Gastroesophageal sphincter (tissue), 4 donors: ENCODE measurements at regions not wholly inside any gene's neighbourhood (a gene's known extent, or its start where the extent isn't known, plus 50 kb on each side); places are given as distances from the start of the nearest gene placed in this dataset.

Experiments
- ATAC-seq: fragments of 150-250 bp; one replicate; pipeline ENCODE4 v1.9.1; 2016; ENCODE audit warnings: mild to moderate bottlenecking, moderate library complexity
- H3K27ac ChIP-seq, 4 donors: fragments of 200-600 bp; sonication (generic) in 3 of 4; 1 replicate in 3 of 4; 2 replicates in 1 of 4; pipeline ENCODE4 v1.5.1; 2016 to 2019
- H3K27me3 ChIP-seq: fragments of 200-600 bp; sonication (generic); one replicate; pipeline ENCODE4 v1.5.1; 2019
- H3K36me3 ChIP-seq, 2 donors: fragments of 200-600 bp; sonication (generic); one replicate each; pipeline ENCODE4 v1.5.1; 2019; ENCODE audit warnings: control low read depth in 1 of 2
- H3K4me1 ChIP-seq, 3 donors: fragments of 200-600 bp; sonication (generic); 1 replicate in 2 of 3; 2 replicates in 1 of 3; pipeline ENCODE4 v1.5.1; 2016 to 2019; ENCODE audit warnings: control low read depth in 2 of 3
- H3K4me3 ChIP-seq, 2 donors: fragments of 200-600 bp; sonication (generic); one replicate each; pipeline ENCODE4 v1.5.1; 2019; ENCODE audit warnings: mild to moderate bottlenecking in 1 of 2, moderate library complexity in 1 of 2
- H3K9me3 ChIP-seq, 3 donors: fragments of 200-600 bp; sonication (generic); one replicate each; pipeline ENCODE4 v1.5.1; 2017 to 2019; ENCODE audit warnings: control low read depth in 2 of 3
- CTCF ChIP-seq, 4 experiments: fragments of 200-600 bp in 2 of 4; fragments of 450-650 bp in 2 of 4; sonication (generic) in 1 of 4; IDR thresholded peaks; one replicate each; pipeline ENCODE4 v1.5.1; 2017 to 2019; ENCODE audit warnings: antibody characterized with exemption in 4 of 4, mild to moderate bottlenecking in 2 of 4, moderate library complexity in 2 of 4
- EP300 ChIP-seq: sonication (generic); formaldehyde crosslinking; IDR thresholded peaks from one replicate; pipeline ENCODE4 v1.6.1; 2017; ENCODE audit warnings: antibody characterized with exemption, mild to moderate bottlenecking
- POLR2A ChIP-seq, 2 donors: fragments of 450-650 bp; IDR thresholded peaks; one replicate each; pipeline ENCODE4 v1.6.1; 2017; ENCODE audit warnings: antibody characterized with exemption in 2 of 2, mild to moderate bottlenecking in 2 of 2, moderate library complexity in 1 of 2
- POLR2AphosphoS5 ChIP-seq: sonication (generic); formaldehyde crosslinking; IDR thresholded peaks from one replicate; pipeline ENCODE4 v1.6.1; 2017; ENCODE audit warnings: antibody characterized with exemption
- WGBS, 2 donors: methylation state at CpG; one replicate each; pipeline ENCODE4 v1.1.5; 2018; ENCODE audit warnings: low coverage in 1 of 2; 5-methylcytosine and 5-hydroxymethylcytosine counted together

- H3K27me3 ChIP-seq = no peaks in the 10 kb centered on the region
- ATAC-seq = no peak
- TF ChIP-seq CTCF (IDR thresholded peaks at IDR 0.05) (no peak), EP300 (no peak), POLR2AphosphoS5 (no peak)
Measured at GRCh38 chr13:31901985-31902384, 129.6 kb upstream of the FRY start.

DNA sequence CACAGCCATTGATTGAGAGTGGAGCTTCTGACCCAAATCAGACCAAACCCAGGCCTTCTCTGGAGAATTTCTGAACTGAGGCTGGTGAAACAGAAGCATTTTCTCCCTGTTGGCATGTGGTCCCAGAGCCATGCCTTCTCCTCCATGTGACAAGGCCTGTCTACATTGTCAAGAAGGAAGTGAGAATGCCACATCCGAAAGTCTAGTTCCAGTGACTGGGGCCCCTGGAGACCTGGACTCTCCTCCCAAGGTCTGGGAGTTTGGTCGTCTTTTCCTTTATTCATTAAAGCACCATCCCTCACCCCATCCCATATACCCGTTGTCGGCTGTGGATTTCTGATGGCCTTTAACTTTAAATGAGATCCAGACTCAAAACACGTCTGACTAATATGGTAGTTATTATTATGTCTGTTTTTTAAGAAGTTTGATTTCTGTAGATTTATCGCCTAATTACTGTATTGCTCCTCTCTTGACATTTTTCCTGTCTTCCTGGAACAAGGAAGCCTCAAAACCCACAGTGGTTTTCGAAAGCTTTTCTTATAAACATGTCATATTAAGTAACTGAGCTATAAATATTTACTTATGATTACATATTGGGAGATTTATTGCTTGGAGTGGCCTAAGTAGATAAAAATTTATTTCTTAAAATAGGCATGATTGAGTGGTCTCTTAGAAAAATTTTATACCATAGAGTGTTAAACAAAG, 128.3 kb upstream of the FRY start:
- Histone ChIP-seq H3K36me3 (no peaks in the 10 kb centered on the region), H3K9me3 (no peaks in the 10 kb centered on the region), H3K4me3 (no peak overlapping the region), H3K27me3 (no peaks in the 10 kb centered on the region), H3K27ac (no peak overlapping the region), H3K4me1 (peaks cover 0 to 10% (median 0%) of the 10 kb centered on the region in 3 donors)
- TF ChIP-seq CTCF (IDR thresholded peaks at IDR 0.05) (no peak), POLR2A (IDR thresholded peaks at IDR 0.05) (no peak), EP300 (no peak), POLR2AphosphoS5 (no peak)
- WGBS, 2 donors = 67 to 68% methylated on average over 7 of the region's 7 CpGs
- no peak for ATAC-seq

More at GRCh38 chr13:31901985-31902384, 129.6 kb upstream of the FRY start:
- H3K4me1 ChIP-seq = peaks cover 0 to 10% (median 0%) of the 10 kb centered on the region in 3 donors
- no peak overlapping the region for H3K27ac ChIP-seq
- no peaks in the 10 kb centered on the region for H3K36me3 ChIP-seq
- WGBS, 2 donors = 54 to 74% methylated on average over 2 of the region's 2 CpGs
- H3K9me3 ChIP-seq = no peaks in the 10 kb centered on the region
- H3K4me3 ChIP-seq = no peak overlapping the region

- WGBS, 2 donors = 75 to 80% methylated on average over 5 to 6 of the region's 6 CpGs
- Histone ChIP-seq H3K36me3 (no peaks in the 10 kb centered on the region), H3K27me3 (no peaks in the 10 kb centered on the region), H3K4me3 (no peak overlapping the region), H3K27ac (no peak overlapping the region), H3K9me3 (no peaks in the 10 kb centered on the region), H3K4me1 (peaks cover 0 to 28% (median 3%) of the 10 kb centered on the region in 3 donors)
- no peak for TF ChIP-seq EP300
- no peak for ATAC-seq
Measured at GRCh38 chr13:31904941-31905824, 126.4 kb upstream of the FRY start.

DNA sequence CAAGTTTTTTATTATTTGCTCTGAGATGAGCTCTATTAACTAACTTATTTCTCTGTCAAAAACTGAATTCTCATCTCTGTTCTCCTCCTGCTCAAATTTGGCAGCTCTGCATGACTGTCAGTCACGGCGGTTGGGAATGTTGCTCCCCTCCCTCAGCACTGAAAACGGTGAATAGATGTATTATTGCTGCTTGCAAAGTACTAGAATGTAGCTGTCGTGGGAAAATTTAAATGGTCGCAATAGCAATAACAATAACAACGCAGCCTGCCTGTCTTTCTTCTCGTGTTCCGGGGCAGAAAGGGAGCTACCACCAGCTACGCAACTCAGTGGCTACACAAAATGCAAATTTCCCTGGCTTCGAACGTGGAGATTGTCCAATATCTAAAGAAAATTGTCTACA, 125.6 kb upstream of the FRY start:
- Histone ChIP-seq H3K4me3 (no peak overlapping the region), H3K36me3 (no peaks in the 10 kb centered on the region), H3K9me3 (no peaks in the 10 kb centered on the region), H3K27ac (no peak overlapping the region), H3K4me1 (peaks cover 0 to 33% (median 3%) of the 10 kb centered on the region in 3 donors), H3K27me3 (no peaks in the 10 kb centered on the region)
- WGBS, 2 donors = 30 to 51% methylated on average over 11 of the region's 11 CpGs
- ATAC-seq = no peak
- TF ChIP-seq CTCF (IDR thresholded peaks at IDR 0.05) (no peak), POLR2A (IDR thresholded peaks at IDR 0.05) (no peak), POLR2AphosphoS5 (no peak), EP300 (no peak)

- 63 to 67% methylated on average over 4 of the region's 4 CpGs for whole genome bisulfite sequencing, 2 donors
- peaks cover 0 to 23% (median 3%) of the 10 kb centered on the region in 3 donors for H3K4me1 ChIP-seq
- no peaks in the 10 kb centered on the region for H3K27me3 ChIP-seq
- no peak for ATAC-seq
- H3K36me3 ChIP-seq = no peaks in the 10 kb centered on the region
- peak overlapping the region in 2 of 4 donors; percentile 6 to 20 for H3K27ac ChIP-seq
- H3K4me3 ChIP-seq = no peak overlapping the region
- no peaks in the 10 kb centered on the region for H3K9me3 ChIP-seq
- no peak for TF ChIP-seq POLR2AphosphoS5
- TF ChIP-seq POLR2A (IDR thresholded peaks at IDR 0.05) = no peak
- no peak for TF ChIP-seq CTCF (IDR thresholded peaks at IDR 0.05)
Measured at GRCh38 chr13:31908696-31909411, 122.7 kb upstream of the FRY start.
